H1 (cell line): ENCODE measurements at regions not wholly inside any gene's neighbourhood (a gene's known extent, or its start where the extent isn't known, plus 50 kb on each side); places are given as distances from the start of the nearest gene placed in this dataset.

Experiments
- CTCF ChIA-PET: fragments of 300-600 bp; sonication (Branson Sonifier 250); formaldehyde crosslinking; loops from one replicate; lab custom pipeline; 2021; ENCODE audit not compliant: partially characterized antibody; lab: Charles Lee
- POLR2A ChIA-PET: fragments of 300-600 bp; sonication (Branson Sonifier 250); formaldehyde crosslinking; loops from one replicate; lab custom pipeline; 2021; ENCODE audit warnings: inconsistent platforms; ENCODE audit not compliant: partially characterized antibody; lab: Charles Lee
- DNase-seq, 2 experiments: peaks; one replicate each; pipeline versions ENCODE4 v3.0.0 to v3.0.0-alpha.2; 2010 to 2022; ENCODE audit warnings: low spot score in 2 of 2, low read depth in 1 of 2, mixed read lengths in 1 of 2
- FAIRE-seq: peaks from 2 replicates; lab custom pipeline; 2011; peaks lifted over from hg19 to GRCh38; lab: Jason Lieb, UNC
- H2AFZ ChIP-seq: 2 replicates; pipeline ENCODE4 v1.8.1; 2012; ENCODE audit warnings: low read length, inconsistent platforms
- H2AK5ac ChIP-seq: 2 replicates; pipeline ENCODE4 v1.6.1; 2013; ENCODE audit warnings: low read depth, low read length
- H2BK120ac ChIP-seq: replicated peaks from 2 replicates; pipeline ENCODE3; 2013; ENCODE audit warnings: low read depth, low read length, inconsistent platforms
- H2BK12ac ChIP-seq: 2 replicates; pipeline ENCODE4 v1.6.1; 2013; ENCODE audit warnings: low read depth, low read length
- H2BK15ac ChIP-seq: 2 replicates; pipeline ENCODE4 v1.6.1; 2013; ENCODE audit warnings: low read length
- H2BK20ac ChIP-seq: 2 replicates; pipeline ENCODE4 v1.6.1; 2013; ENCODE audit warnings: low read length
- H2BK5ac ChIP-seq: 2 replicates; pipeline ENCODE4 v1.6.1; 2013; ENCODE audit warnings: low read depth, low read length
- H3K14ac ChIP-seq: 2 replicates; pipeline ENCODE4 v1.6.1; 2013; ENCODE audit warnings: inconsistent platforms; ENCODE audit not compliant: insufficient read length
- H3K18ac ChIP-seq: 2 replicates; pipeline ENCODE4 v1.6.1; 2013; ENCODE audit warnings: low read length; ENCODE audit errors: extremely low read depth
- H3K23ac ChIP-seq: 2 replicates; pipeline ENCODE4 v1.6.1; 2013; ENCODE audit warnings: inconsistent platforms; ENCODE audit not compliant: insufficient read length
- H3K23me2 ChIP-seq: 2 replicates; pipeline ENCODE4 v1.6.1; 2013; ENCODE audit warnings: low read depth, low read length
- H3K27ac ChIP-seq: 2 replicates; pipeline ENCODE4 v1.6.1; 2011; ENCODE audit warnings: low read depth, low read length, inconsistent platforms
- H3K27me3 ChIP-seq, 4 experiments: replicated peaks in 1 of 4; 1 replicate in 1 of 4; 2 replicates in 3 of 4; pipeline versions ENCODE4 v1.6.1 to v1.8.1; 2011 to 2013; ENCODE audit warnings: low read length in 3 of 4, mild to moderate bottlenecking in 3 of 4, inconsistent platforms in 2 of 4, mixed read lengths in 2 of 4, moderate library complexity in 1 of 4; ENCODE audit not compliant: control insufficient read depth in 3 of 4, insufficient read depth in 3 of 4; ENCODE audit errors: extremely low read depth in 1 of 4
- H3K36me3 ChIP-seq, 4 experiments: 2 replicates each; pipeline versions ENCODE4 v1.6.1 to v1.8.1; 2011 to 2013; ENCODE audit warnings: mild to moderate bottlenecking in 4 of 4, low read length in 3 of 4, moderate library complexity in 2 of 4, control low read depth in 1 of 4, inconsistent platforms in 1 of 4; ENCODE audit not compliant: insufficient read depth in 4 of 4, control insufficient read depth in 2 of 4
- H3K4ac ChIP-seq: replicated peaks from 2 replicates; pipeline ENCODE3; 2013; ENCODE audit warnings: low read length, low read depth, mixed read lengths, inconsistent platforms; ENCODE audit not compliant: insufficient read length
- H3K4me1 ChIP-seq, 4 experiments: replicated peaks in 1 of 4; 1 replicate in 1 of 4; 2 replicates in 3 of 4; pipeline versions ENCODE4 v1.6.1 to v1.8.1; 2011 to 2013; ENCODE audit warnings: low read length in 3 of 4, inconsistent platforms in 2 of 4, mixed read lengths in 1 of 4; ENCODE audit not compliant: insufficient read depth in 4 of 4, control insufficient read depth in 3 of 4
- H3K4me2 ChIP-seq, 2 experiments: 2 replicates each; pipeline versions ENCODE4 v1.6.1 to v1.8.1; 2011 to 2013; ENCODE audit warnings: low read depth in 2 of 2, low read length in 2 of 2, control low read depth in 1 of 2, inconsistent platforms in 1 of 2, mild to moderate bottlenecking in 1 of 2; ENCODE audit not compliant: insufficient read depth in 1 of 2
- H3K4me3 ChIP-seq, 4 experiments: fragments of 200-600, 300-600 bp in 1 of 4; sonication (generic), shearing (Covaris generic), sonication (Bioruptor Twin) in 1 of 4; 2 replicates each; pipeline versions ENCODE4 v1.5.1 to v1.8.1; 2011 to 2016; ENCODE audit warnings: low read length in 4 of 4, low read depth in 3 of 4, control low read depth in 2 of 4, inconsistent platforms in 2 of 4, mild to moderate bottlenecking in 2 of 4, mixed read lengths in 1 of 4, moderate library complexity in 1 of 4; ENCODE audit not compliant: insufficient read depth in 2 of 4; ENCODE audit errors: extremely low read depth in 1 of 4
- H3K56ac ChIP-seq: replicated peaks from 2 replicates; pipeline ENCODE3; 2013; ENCODE audit warnings: low read depth, mild to moderate bottlenecking, mixed read lengths, low read length, inconsistent platforms; ENCODE audit not compliant: insufficient read length
- H3K79me1 ChIP-seq: 2 replicates; pipeline ENCODE4 v1.6.1; 2013; ENCODE audit warnings: low read depth, low read length, control low read depth
- H3K79me2 ChIP-seq, 2 experiments: 2 replicates each; pipeline versions ENCODE4 v1.6.1 to v1.8.1; 2012 to 2013; ENCODE audit warnings: low read length in 2 of 2, mild to moderate bottlenecking in 2 of 2, inconsistent platforms in 1 of 2; ENCODE audit not compliant: insufficient read depth in 2 of 2, control insufficient read depth in 1 of 2
- H3K9ac ChIP-seq, 4 experiments: replicated peaks in 1 of 4; 1 replicate in 1 of 4; 2 replicates in 3 of 4; pipeline versions ENCODE4 v1.6.1 to v1.8.1; 2011 to 2013; ENCODE audit warnings: low read depth in 3 of 4, low read length in 3 of 4, control low read depth in 2 of 4, mild to moderate bottlenecking in 2 of 4, moderate library complexity in 2 of 4, inconsistent platforms in 1 of 4; ENCODE audit errors: extremely low read depth in 1 of 4
- H3K9me3 ChIP-seq, 2 experiments: 2 replicates each; pipeline versions ENCODE4 v1.6.1 to v1.8.1; 2012 to 2013; ENCODE audit warnings: mild to moderate bottlenecking in 2 of 2, moderate library complexity in 2 of 2, control low read depth in 1 of 2, inconsistent platforms in 1 of 2, low read depth in 1 of 2, low read length in 1 of 2, mixed read lengths in 1 of 2; ENCODE audit not compliant: insufficient read depth in 2 of 2
- H4K20me1 ChIP-seq, 2 experiments: replicated peaks in 1 of 2; 2 replicates each; pipeline versions ENCODE3 to v1.8.1; 2011 to 2013; ENCODE audit warnings: inconsistent platforms in 2 of 2, low read length in 2 of 2, mild to moderate bottlenecking in 1 of 2; ENCODE audit not compliant: insufficient read depth in 2 of 2, control insufficient read depth in 1 of 2
- H4K5ac ChIP-seq: 2 replicates; pipeline ENCODE4 v1.6.1; 2013; ENCODE audit warnings: low read length, low read depth, mixed read lengths, inconsistent platforms; ENCODE audit not compliant: insufficient read length
- H4K8ac ChIP-seq: 2 replicates; pipeline ENCODE4 v1.8.0; 2013; ENCODE audit warnings: mild to moderate bottlenecking, moderate library complexity, low read length, inconsistent platforms; ENCODE audit not compliant: insufficient read depth; ENCODE audit errors: extremely low read depth
- H4K91ac ChIP-seq: replicated peaks from 2 replicates; pipeline ENCODE3; 2013; ENCODE audit warnings: low read length, mixed read lengths, inconsistent platforms; ENCODE audit not compliant: insufficient read length
- ATF2 ChIP-seq: IDR thresholded peaks from 2 replicates; pipeline ENCODE4 v1.6.1; 2012; ENCODE audit warnings: low read length, inconsistent platforms
- BACH1 ChIP-seq: IDR thresholded peaks from 2 replicates; pipeline ENCODE4 v1.6.1; 2012; ENCODE audit warnings: low read length, improper control_type of control experiment
- BCL11A ChIP-seq, 2 experiments: IDR thresholded peaks; one replicate each; pipeline ENCODE4 v1.6.1; 2011; ENCODE audit warnings: low read depth in 2 of 2, low read length in 2 of 2, mild to moderate bottlenecking in 2 of 2
- BRCA1 ChIP-seq: IDR thresholded peaks from 2 replicates; pipeline ENCODE4 v1.6.1; 2012; ENCODE audit warnings: low read depth, low read length, improper control_type of control experiment
- CBX5 ChIP-seq: fragments of 300-800, 300-1000 bp; sonication (generic); IDR thresholded peaks from 2 replicates; pipeline ENCODE4 v1.7.1; 2016; ENCODE audit warnings: antibody characterized with exemption, low read length, low read depth
- E2F6 ChIP-seq: IDR thresholded peaks from 2 replicates; pipeline ENCODE4 v1.6.1; 2012; ENCODE audit warnings: inconsistent platforms
- GABPA ChIP-seq: IDR thresholded peaks from 2 replicates; pipeline ENCODE4 v1.6.1; 2011; ENCODE audit warnings: mild to moderate bottlenecking, low read length, moderate library complexity, borderline replicate concordance; ENCODE audit not compliant: insufficient read depth
- HDAC6 ChIP-seq: IDR thresholded peaks from one replicate; pipeline ENCODE4 v1.7.1; 2012; ENCODE audit warnings: low read depth, mild to moderate bottlenecking, inconsistent platforms, low read length, moderate library complexity
- JUND ChIP-seq: IDR thresholded peaks from 2 replicates; pipeline ENCODE4 v1.6.1; 2011; ENCODE audit warnings: mild to moderate bottlenecking, improper control_type of control experiment, low read length
- POLR2AphosphoS5 ChIP-seq: IDR thresholded peaks from 2 replicates; pipeline ENCODE4 v1.6.1; 2011; ENCODE audit warnings: low read depth, low read length
- RBBP5 ChIP-seq: IDR thresholded peaks from 2 replicates; pipeline ENCODE4 v1.7.1; 2012; ENCODE audit warnings: low read depth, mild to moderate bottlenecking, inconsistent platforms, low read length, moderate library complexity, borderline replicate concordance
- TAF1 ChIP-seq: IDR thresholded peaks from 2 replicates; pipeline ENCODE4 v1.6.1; 2011; ENCODE audit warnings: mild to moderate bottlenecking, low read depth, low read length
- ZNF274 ChIP-seq: IDR thresholded peaks from 2 replicates; pipeline ENCODE4 v1.7.0; 2012; ENCODE audit warnings: low read length, borderline replicate concordance; ENCODE audit errors: extremely low read depth
- WGBS, 2 experiments: shearing (Covaris generic) in 1 of 2; methylation state at CpG; one replicate each; pipeline versions ENCODE4 v1.1.6 to v1.1.7; 2013 to 2015; ENCODE audit warnings: low lambda C conversion rate in 2 of 2, mixed read lengths in 2 of 2, inconsistent platforms in 1 of 2, low coverage in 1 of 2, missing lambda C conversion rate in 1 of 2; ENCODE audit not compliant: insufficient replicate concordance in 2 of 2, insufficient coverage in 1 of 2, insufficient read length in 1 of 2; ENCODE audit errors: extremely low coverage in 1 of 2, missing lambda C conversion rate in 1 of 2; 5-methylcytosine and 5-hydroxymethylcytosine counted together

- no peak for FAIRE-seq
- CTCF ChIA-PET: no interaction called here
Measured at GRCh38 chr11:26901162-26901561, 92.8 kb upstream of the FIBIN start.

More at GRCh38 chr11:26901162-26901561, 92.8 kb upstream of the FIBIN start:
- H3K4ac ChIP-seq: no peak overlapping the region
- H4K91ac ChIP-seq: no peak overlapping the region
- H3K27ac ChIP-seq: no peak overlapping the region
- no peak overlapping the region for H4K5ac ChIP-seq
- H3K79me1 ChIP-seq: no peaks in the 10 kb centered on the region
- H2AFZ ChIP-seq: no peak overlapping the region
- TF ChIP-seq JUND: no peak
- no peak for TF ChIP-seq RBBP5
- no peak for TF ChIP-seq BCL11A (IDR thresholded peaks at IDR 0.05; ENCODE audit: low read depth in 2 of 2, low read length in 2 of 2)
- TF ChIP-seq GABPA: no peak
- TF ChIP-seq BRCA1: no peak
- no peak for TF ChIP-seq TAF1
- TF ChIP-seq HDAC6: no peak
- TF ChIP-seq POLR2AphosphoS5: no peak
- TF ChIP-seq ATF2: no peak
- TF ChIP-seq ZNF274: no peak
- no peak for TF ChIP-seq CBX5
- no peak for TF ChIP-seq BACH1
- TF ChIP-seq E2F6: no peak
- H2AK5ac ChIP-seq: no peak overlapping the region
- no peak for DNase-seq
- no peak overlapping the region for H3K23ac ChIP-seq
- H3K9ac ChIP-seq: no peak overlapping the region
- H3K4me2 ChIP-seq: no peak overlapping the region
- no peak overlapping the region for H3K56ac ChIP-seq
- no peak overlapping the region for H2BK5ac ChIP-seq
- no peak overlapping the region for H4K8ac ChIP-seq
- H3K4me1 ChIP-seq: peaks cover 0 to 6% (median 2%) of the 10 kb centered on the region in 4 experiments; a peak in 2 of 7 replicates
- H3K4me3 ChIP-seq: no peak overlapping the region
- no peak overlapping the region for H2BK120ac ChIP-seq
- no peak overlapping the region for H3K18ac ChIP-seq
- no peaks in the 10 kb centered on the region for H3K36me3 ChIP-seq
- H3K79me2 ChIP-seq: no peaks in the 10 kb centered on the region
- no peak overlapping the region for H2BK15ac ChIP-seq
- H4K20me1 ChIP-seq: no peaks in the 10 kb centered on the region
- H3K23me2 ChIP-seq: no peaks in the 10 kb centered on the region
- no peak overlapping the region for H2BK12ac ChIP-seq
- POLR2A ChIA-PET: no interaction called here
- no peak overlapping the region for H2BK20ac ChIP-seq
- no peaks in the 10 kb centered on the region for H3K27me3 ChIP-seq
- WGBS, 2 experiments: 79% methylated on average over 1 of the region's 1 CpG; no CpG with 5 or more reads in 1 of the 2 experiments
- no peak overlapping the region for H3K14ac ChIP-seq
- no peaks in the 10 kb centered on the region for H3K9me3 ChIP-seq
